ENCODE measurements at regions not wholly inside any gene's neighbourhood (a gene's known extent, or its start where the extent isn't known, plus 50 kb on each side); places are given as distances from the start of the nearest gene placed in this dataset.

- TF ChIP-seq CTCF (IDR thresholded peaks at IDR 0.05 in 4 of 5, conservative IDR thresholded peaks at IDR 0.05 in 1 of 5) (no peak), POLR2A (IDR thresholded peaks at IDR 0.05) (no peak)
- no peaks in the 10 kb centered on the region for H3K36me3 ChIP-seq
- no peak for ATAC-seq
These were observed 527.3 kb downstream of the EPHA4 start for GRCh38 chr2:221044781-221045180.

GRCh38 chr2:221050020-221050795, 521.9 kb downstream of the EPHA4 start:
- no peaks in the 10 kb centered on the region for H3K36me3 ChIP-seq
- in situ Hi-C loops (cut with MboI; ENCODE audit: low sequenced_read_pairs in 4 of 4) (no loop called here), intact Hi-C loops (cut with DNase I; ENCODE audit: low total_unique reads) (no loop called here)
- no peaks in the 10 kb centered on the region for H3K27me3 ChIP-seq
- H3K4me3 ChIP-seq: no peak overlapping the region
- TF ChIP-seq POLR2A (IDR thresholded peaks at IDR 0.05) (no peak), CTCF (IDR thresholded peaks at IDR 0.05 in 4 of 5, conservative IDR thresholded peaks at IDR 0.05 in 1 of 5) (no peak)
- H3K9me3 ChIP-seq: no peaks in the 10 kb centered on the region
- ATAC-seq: no peak
- DNase-seq: no peak
- no peak overlapping the region for H3K27ac ChIP-seq
- no peaks in the 10 kb centered on the region for H3K4me1 ChIP-seq

More at GRCh38 chr2:221044781-221045180, 527.3 kb downstream of the EPHA4 start:
- DNase-seq: no peak
- Histone ChIP-seq H3K9me3 (no peaks in the 10 kb centered on the region), H3K4me3 (no peak overlapping the region), H3K4me1 (no peaks in the 10 kb centered on the region), H3K27ac (no peak overlapping the region), H3K27me3 (no peaks in the 10 kb centered on the region)
- intact Hi-C loops (cut with DNase I; ENCODE audit: low total_unique reads): no loop called here
- in situ Hi-C loops (cut with MboI; ENCODE audit: low sequenced_read_pairs in 4 of 4): no loop called here

- ATAC-seq (no peak), DNase-seq (no peak)
- no peak overlapping the region for H3K27ac ChIP-seq
- no peak overlapping the region for H3K4me3 ChIP-seq
- H3K4me1 ChIP-seq: no peaks in the 10 kb centered on the region
- no peaks in the 10 kb centered on the region for H3K27me3 ChIP-seq
- in situ Hi-C loops (cut with MboI; ENCODE audit: low sequenced_read_pairs in 4 of 4) (no loop called here), intact Hi-C loops (cut with DNase I; ENCODE audit: low total_unique reads) (no loop called here)
- no peaks in the 10 kb centered on the region for H3K9me3 ChIP-seq
- no peaks in the 10 kb centered on the region for H3K36me3 ChIP-seq
- TF ChIP-seq POLR2A (IDR thresholded peaks at IDR 0.05) (no peak), CTCF (IDR thresholded peaks at IDR 0.05 in 4 of 5, conservative IDR thresholded peaks at IDR 0.05 in 1 of 5) (no peak)
These were observed 520.9 kb downstream of the EPHA4 start for GRCh38 chr2:221051162-221051561.

- TF ChIP-seq CTCF (IDR thresholded peaks at IDR 0.05 in 4 of 5, conservative IDR thresholded peaks at IDR 0.05 in 1 of 5): no peak
- TF ChIP-seq POLR2A (IDR thresholded peaks at IDR 0.05): no peak
- in situ Hi-C loops (cut with MboI; ENCODE audit: low sequenced_read_pairs in 4 of 4): no loop called here
- ATAC-seq: no peak
- H3K4me1 ChIP-seq: no peaks in the 10 kb centered on the region
- H3K9me3 ChIP-seq: no peaks in the 10 kb centered on the region
- H3K27me3 ChIP-seq: no peaks in the 10 kb centered on the region
- no peaks in the 10 kb centered on the region for H3K36me3 ChIP-seq
- DNase-seq: no peak
- H3K4me3 ChIP-seq: no peak overlapping the region
- no peak overlapping the region for H3K27ac ChIP-seq
- intact Hi-C loops (cut with DNase I; ENCODE audit: low total_unique reads): no loop called here
These were observed 511.7 kb downstream of the EPHA4 start for GRCh38 chr2:221060376-221060775.

GRCh38 chr2:221063568-221063967, 508.5 kb downstream of the EPHA4 start:
- no peak overlapping the region for H3K27ac ChIP-seq
- in situ Hi-C loops (cut with MboI; ENCODE audit: low sequenced_read_pairs in 4 of 4): no loop called here
- H3K36me3 ChIP-seq: no peaks in the 10 kb centered on the region
- intact Hi-C loops (cut with DNase I; ENCODE audit: low total_unique reads): no loop called here
- H3K4me1 ChIP-seq: no peaks in the 10 kb centered on the region
- no peak overlapping the region for H3K4me3 ChIP-seq
- TF ChIP-seq POLR2A (IDR thresholded peaks at IDR 0.05) (no peak), CTCF (IDR thresholded peaks at IDR 0.05 in 4 of 5, conservative IDR thresholded peaks at IDR 0.05 in 1 of 5) (no peak)
- H3K27me3 ChIP-seq: no peaks in the 10 kb centered on the region
- ATAC-seq: no peak
- H3K9me3 ChIP-seq: no peaks in the 10 kb centered on the region
- DNase-seq: no peak

Measured in gastrocnemius medialis (tissue), 4 donors.